ENCODE measurements at regions not wholly inside any gene's neighbourhood (a gene's known extent, or its start where the extent isn't known, plus 50 kb on each side); places are given as distances from the start of the nearest gene placed in this dataset.
A peak's percentile ranks its signal among the peaks of the same experiment; 100 is the strongest.

DNA sequence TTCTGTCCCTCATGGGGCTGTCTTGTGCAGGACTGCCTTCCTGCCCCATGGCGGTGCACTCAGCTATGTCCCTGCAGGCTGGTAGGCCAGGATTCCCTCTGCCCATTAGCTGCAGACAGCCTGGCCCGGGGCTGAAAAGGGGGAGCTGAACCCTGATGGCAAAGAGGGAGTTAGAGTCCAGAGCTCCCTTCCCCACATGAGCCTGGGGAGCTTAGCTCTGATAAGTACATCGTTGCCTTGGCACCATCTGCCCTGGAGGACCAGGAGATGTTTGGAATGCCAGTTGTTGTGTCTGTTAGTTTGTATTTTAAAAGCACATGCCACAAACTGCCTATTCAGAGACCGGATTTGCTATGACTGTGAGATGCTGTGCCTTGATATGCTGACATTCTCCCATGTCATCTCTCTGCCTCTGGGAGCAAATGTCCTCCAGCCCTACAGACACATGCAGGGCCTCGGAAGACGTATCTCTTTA is 65.1 kb upstream of the AFF3 start:
- Histone ChIP-seq H3K14ac (replicated peaks; ENCODE audit: low read depth, low read length) (peak overlapping the region; percentile 21; the same call in 1 of the 2 replicates), H4K5ac (ENCODE audit: low read depth, low read length) (no peak overlapping the region), H3K9me3 (ENCODE audit: control insufficient read depth, insufficient read depth, low read length) (no peaks in the 10 kb centered on the region), H2AK9ac (replicated peaks; ENCODE audit: low read depth, low read length, poor library complexity) (no peak overlapping the region), H3K4ac (ENCODE audit: low read depth, low read length) (no peak overlapping the region), H2AFZ (replicated peaks; ENCODE audit: low read length, poor library complexity) (peak overlapping the region; percentile 68), H3K4me1 (ENCODE audit: control insufficient read depth, insufficient read depth, low read length) (peaks cover 2% of the 10 kb centered on the region; the same call in 1 of the 2 replicates), H2AK5ac (ENCODE audit: low read depth, low read length) (no peak overlapping the region), H3K27me3 (ENCODE audit: control insufficient read depth, insufficient read depth, low read length) (no peaks in the 10 kb centered on the region; the same call in 1 of the 2 replicates), H2BK15ac (ENCODE audit: low read depth, low read length) (no peak overlapping the region; the same call in 2 of the 3 replicates), H2BK120ac (ENCODE audit: low read depth, low read length) (no peak overlapping the region; the same call in 1 of the 2 replicates), H2BK20ac (ENCODE audit: low read depth, low read length) (no peak overlapping the region), H3K36me3 (ENCODE audit: control insufficient read depth, insufficient read depth, low read length) (no peaks in the 10 kb centered on the region), H3K18ac (ENCODE audit: low read depth, low read length) (no peak overlapping the region), H4K8ac (ENCODE audit: low read depth in 2 of 2, low read length in 2 of 2) (no peak overlapping the region), H4K20me1 (ENCODE audit: insufficient read depth, low read length) (no peaks in the 10 kb centered on the region), H3K79me1 (ENCODE audit: low read depth in 1 of 2, low read length in 2 of 2) (no peaks in the 10 kb centered on the region), H3K23ac (ENCODE audit: low read depth, low read length) (no peak overlapping the region), H3K56ac (ENCODE audit: extremely low read depth, insufficient read depth, low read length) (no peak overlapping the region), H3K4me2 (ENCODE audit: low read depth, low read length) (no peak overlapping the region), H2BK5ac (ENCODE audit: low read depth, low read length, poor library complexity, severe bottlenecking) (no peak overlapping the region), H3K27ac (ENCODE audit: insufficient read depth, low read length) (no peak overlapping the region), H3K4me3 (ENCODE audit: insufficient read depth, low read depth, low read length) (no peak overlapping the region), H3K9me1 (ENCODE audit: insufficient read depth, low read length) (no peaks in the 10 kb centered on the region; the same call in 1 of the 2 replicates), H3K9ac (ENCODE audit: low read depth, low read length) (no peak overlapping the region), H4K91ac (ENCODE audit: insufficient read depth, low read depth, low read length) (no peak overlapping the region)
- dilution Hi-C loops (cut with HindIII; ENCODE audit: low sequenced_read_pairs, unreplicated experiment): no loop called here
- no TSS peak for BruUV-seq (replicated peaks)
- CTCF ChIA-PET: interaction anchor here (0.7 to 1.6 kb wide), 2 partner anchors 15 to 456 kb away, joined by 3 read pairs; no protein-coding TSS in a partner anchor
- intact Hi-C loops (cut with micrococcal nuclease): no loop called here
- ATAC-seq (ENCODE audit: low read depth) (peak; percentile 27; the same call in 1 of the 2 replicates), DNase-seq (no peak)
- in situ Hi-C loops (cut with MboI; ENCODE audit: low sequenced_read_pairs): no loop called here
- TF ChIP-seq, protein P1, sequence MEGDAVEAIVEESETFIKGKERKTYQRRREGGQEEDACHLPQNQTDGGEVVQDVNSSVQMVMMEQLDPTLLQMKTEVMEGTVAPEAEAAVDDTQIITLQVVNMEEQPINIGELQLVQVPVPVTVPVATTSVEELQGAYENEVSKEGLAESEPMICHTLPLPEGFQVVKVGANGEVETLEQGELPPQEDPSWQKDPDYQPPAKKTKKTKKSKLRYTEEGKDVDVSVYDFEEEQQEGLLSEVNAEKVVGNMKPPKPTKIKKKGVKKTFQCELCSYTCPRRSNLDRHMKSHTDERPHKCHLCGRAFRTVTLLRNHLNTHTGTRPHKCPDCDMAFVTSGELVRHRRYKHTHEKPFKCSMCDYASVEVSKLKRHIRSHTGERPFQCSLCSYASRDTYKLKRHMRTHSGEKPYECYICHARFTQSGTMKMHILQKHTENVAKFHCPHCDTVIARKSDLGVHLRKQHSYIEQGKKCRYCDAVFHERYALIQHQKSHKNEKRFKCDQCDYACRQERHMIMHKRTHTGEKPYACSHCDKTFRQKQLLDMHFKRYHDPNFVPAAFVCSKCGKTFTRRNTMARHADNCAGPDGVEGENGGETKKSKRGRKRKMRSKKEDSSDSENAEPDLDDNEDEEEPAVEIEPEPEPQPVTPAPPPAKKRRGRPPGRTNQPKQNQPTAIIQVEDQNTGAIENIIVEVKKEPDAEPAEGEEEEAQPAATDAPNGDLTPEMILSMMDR (conservative IDR thresholded peaks at IDR 0.05; ENCODE audit: low read depth, low read length): no peak
- TF ChIP-seq SMC3 (IDR thresholded peaks at IDR 0.05; ENCODE audit: low read depth, low read length) (no peak), USF2 (IDR thresholded peaks at IDR 0.05; ENCODE audit: low read depth, low read length) (no peak), FOS (IDR thresholded peaks at IDR 0.05; ENCODE audit: low read depth, low read length) (no peak)
- POLR2A ChIA-PET (ENCODE audit: unreplicated experiment): no interaction called here
- no CpG with 5 or more reads among the region's 6 CpGs for WGBS, 2 experiments (ENCODE audit: extremely low coverage in 2 of 2, insufficient read length in 1 of 2)

All from IMR-90 (cell line).